Spleen (tissue), 7 donors: ENCODE measurements at regions not wholly inside any gene's neighbourhood (a gene's known extent, or its start where the extent isn't known, plus 50 kb on each side); places are given as distances from the start of the nearest gene placed in this dataset.

Experiments used
- POLR2AphosphoS5 ChIP-seq, 3 donors: sonication (generic); formaldehyde crosslinking; IDR thresholded peaks; one replicate each; pipeline ENCODE4 v1.5.1; 2017; ENCODE audit warnings: antibody characterized with exemption in 3 of 3
- TF ChIP-seq, protein P1 (sequence below), 11 experiments: fragments of 200-600 bp in 7 of 11; fragments of 450-650 bp in 4 of 11; sonication (generic) in 4 of 11; IDR thresholded peaks in 8 of 11; conservative IDR thresholded peaks in 3 of 11; 1 replicate in 7 of 11; 2 replicates in 4 of 11; pipeline versions ENCODE4 v1.4.0 to v1.8.0; 2016 to 2021; ENCODE audit warnings: antibody characterized with exemption in 11 of 11, inconsistent platforms in 4 of 11, mild to moderate bottlenecking in 1 of 11
- donor health status: DM: no; HTN: no; CAD: no; lungs with moderate emphysema.
- donor health status: DM: no; HTN: no; CAD: no.
- donor health status: DM: no; HTN: no; CAD: no.

DNA sequence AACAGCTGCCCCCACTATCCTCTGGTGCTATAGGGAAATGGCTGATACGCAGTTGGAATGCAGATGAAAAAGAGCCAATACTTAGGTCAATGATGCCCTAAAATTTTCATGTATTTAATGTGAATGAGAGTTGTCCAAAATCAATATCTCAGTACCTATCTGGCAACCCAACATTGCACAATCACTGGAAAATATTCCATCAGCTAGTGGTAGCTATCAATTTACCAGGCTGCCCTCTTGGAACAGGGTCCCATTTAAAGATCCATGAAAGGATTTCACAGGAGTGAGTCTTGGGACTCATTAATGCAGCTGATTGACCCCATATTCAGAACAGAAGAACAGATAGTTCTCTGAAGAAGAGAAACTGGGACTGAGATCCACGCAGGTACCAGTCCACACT lies 638.9 kb downstream of the SMARCA1 start:
- TF ChIP-seq, protein P1, sequence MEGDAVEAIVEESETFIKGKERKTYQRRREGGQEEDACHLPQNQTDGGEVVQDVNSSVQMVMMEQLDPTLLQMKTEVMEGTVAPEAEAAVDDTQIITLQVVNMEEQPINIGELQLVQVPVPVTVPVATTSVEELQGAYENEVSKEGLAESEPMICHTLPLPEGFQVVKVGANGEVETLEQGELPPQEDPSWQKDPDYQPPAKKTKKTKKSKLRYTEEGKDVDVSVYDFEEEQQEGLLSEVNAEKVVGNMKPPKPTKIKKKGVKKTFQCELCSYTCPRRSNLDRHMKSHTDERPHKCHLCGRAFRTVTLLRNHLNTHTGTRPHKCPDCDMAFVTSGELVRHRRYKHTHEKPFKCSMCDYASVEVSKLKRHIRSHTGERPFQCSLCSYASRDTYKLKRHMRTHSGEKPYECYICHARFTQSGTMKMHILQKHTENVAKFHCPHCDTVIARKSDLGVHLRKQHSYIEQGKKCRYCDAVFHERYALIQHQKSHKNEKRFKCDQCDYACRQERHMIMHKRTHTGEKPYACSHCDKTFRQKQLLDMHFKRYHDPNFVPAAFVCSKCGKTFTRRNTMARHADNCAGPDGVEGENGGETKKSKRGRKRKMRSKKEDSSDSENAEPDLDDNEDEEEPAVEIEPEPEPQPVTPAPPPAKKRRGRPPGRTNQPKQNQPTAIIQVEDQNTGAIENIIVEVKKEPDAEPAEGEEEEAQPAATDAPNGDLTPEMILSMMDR (IDR thresholded peaks at IDR 0.05 in 8 of 11, conservative IDR thresholded peaks at IDR 0.05 in 3 of 11) = no peak
- no peak for TF ChIP-seq POLR2AphosphoS5 (IDR thresholded peaks at IDR 0.05)
